SK-N-SH treated with all-trans-retinoic acid at 6 μM for 48 hours (cell line): ENCODE measurements at regions not wholly inside any gene's neighbourhood (a gene's known extent, or its start where the extent isn't known, plus 50 kb on each side); places are given as distances from the start of the nearest gene placed in this dataset.

Experiments used
- ARNTL ChIP-seq: fragments of 450-650 bp; formaldehyde crosslinking; IDR thresholded peaks from 2 replicates; pipeline ENCODE4 v1.5.0; 2020; ENCODE audit warnings: low read depth, mild to moderate bottlenecking, moderate library complexity, borderline replicate concordance
- BACH2 ChIP-seq: fragments of 250-450 bp; sonication (Bioruptor Pico); IDR thresholded peaks from 2 replicates; pipeline ENCODE4 v1.9.0; 2021; ENCODE audit warnings: mild to moderate bottlenecking, borderline replicate concordance
- GLIS3 ChIP-seq: fragments of 250-450 bp; sonication (Bioruptor Pico); IDR thresholded peaks from 2 replicates; pipeline ENCODE4 v1.5.0; 2020; ENCODE audit warnings: mild to moderate bottlenecking, moderate library complexity
- ZFP30 ChIP-seq: fragments of 450-650 bp; formaldehyde crosslinking; IDR thresholded peaks from 2 replicates; pipeline ENCODE4 v1.5.0; 2022; ENCODE audit warnings: mild to moderate bottlenecking, moderate library complexity

DNA sequence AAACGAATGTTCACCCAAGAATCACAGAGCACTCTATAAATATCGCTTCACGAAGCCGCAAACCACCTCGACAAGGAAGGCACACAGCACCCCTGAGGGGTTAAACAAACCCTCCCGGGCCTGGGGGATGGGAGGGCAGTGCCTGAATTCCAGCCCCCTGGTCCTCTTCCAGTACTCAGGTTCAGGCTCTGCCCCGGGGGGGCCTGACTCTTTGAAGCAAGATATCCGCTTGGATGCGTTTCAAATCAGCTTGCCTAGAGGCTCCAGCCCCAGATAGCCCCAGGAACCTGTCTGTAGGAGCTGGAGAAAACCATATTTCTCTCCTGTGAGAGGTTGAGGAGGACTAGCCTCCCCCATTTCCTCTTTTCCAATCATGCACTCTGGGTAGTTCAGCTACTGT, 194.7 kb downstream of the WNT5A start:
- TF ChIP-seq BACH2 (no peak), ARNTL (no peak), GLIS3 (CRISPR knock-in tag) (no peak), ZFP30 (CRISPR knock-in tag) (no peak)
